ENCODE measurements at regions not wholly inside any gene's neighbourhood (a gene's known extent, or its start where the extent isn't known, plus 50 kb on each side); places are given as distances from the start of the nearest gene placed in this dataset.

GRCh38 chr5:166493612-166494011, 1797.8 kb upstream of the WWC1 start:
- no peak for TF ChIP-seq MYC (IDR thresholded peaks at IDR 0.05; ENCODE audit: low read depth, low read length)
- no peak for TF ChIP-seq POLR2A (IDR thresholded peaks at IDR 0.05; ENCODE audit: low read depth, low read length)
- TF ChIP-seq CTCF (IDR thresholded peaks at IDR 0.05; ENCODE audit: extremely low read depth in 1 of 2, insufficient read depth in 1 of 2, low read depth in 1 of 2, low read length in 2 of 2), result no peak
- no peak for TF ChIP-seq EZH2 (IDR thresholded peaks at IDR 0.05; ENCODE audit: borderline replicate concordance, low read depth, low read length, severe bottlenecking)
- TF ChIP-seq POLR2AphosphoS5 (IDR thresholded peaks at IDR 0.05; ENCODE audit: insufficient read depth, low read depth, low read length), result no peak
- TF ChIP-seq FOS (IDR thresholded peaks at IDR 0.05; ENCODE audit: borderline replicate concordance, insufficient read depth, low read length), result no peak

Data from endothelial cell of umbilical vein (primary cell).